Stimulated activated naive CD8-positive, alpha-beta T cell treated with anti-CD3 and anti-CD28 coated beads, Interleukin-15, Interleukin-2, amounts not matched to agents 100 U/mL and 50 U/mL, for 24 hours (primary cell): ENCODE measurements at regions not wholly inside any gene's neighbourhood (a gene's known extent, or its start where the extent isn't known, plus 50 kb on each side); places are given as distances from the start of the nearest gene placed in this dataset.
A peak's percentile ranks its signal among the peaks of the same experiment; 100 is the strongest.

Source experiments
- ATAC-seq: fragments of 150-1000 bp; cut with Tn5 transposase; one replicate; pipeline ENCODE4 v1.10.0; 2021
- DNase-seq: peaks from one replicate; pipeline ENCODE4 v3.0.0; 2021

DNA sequence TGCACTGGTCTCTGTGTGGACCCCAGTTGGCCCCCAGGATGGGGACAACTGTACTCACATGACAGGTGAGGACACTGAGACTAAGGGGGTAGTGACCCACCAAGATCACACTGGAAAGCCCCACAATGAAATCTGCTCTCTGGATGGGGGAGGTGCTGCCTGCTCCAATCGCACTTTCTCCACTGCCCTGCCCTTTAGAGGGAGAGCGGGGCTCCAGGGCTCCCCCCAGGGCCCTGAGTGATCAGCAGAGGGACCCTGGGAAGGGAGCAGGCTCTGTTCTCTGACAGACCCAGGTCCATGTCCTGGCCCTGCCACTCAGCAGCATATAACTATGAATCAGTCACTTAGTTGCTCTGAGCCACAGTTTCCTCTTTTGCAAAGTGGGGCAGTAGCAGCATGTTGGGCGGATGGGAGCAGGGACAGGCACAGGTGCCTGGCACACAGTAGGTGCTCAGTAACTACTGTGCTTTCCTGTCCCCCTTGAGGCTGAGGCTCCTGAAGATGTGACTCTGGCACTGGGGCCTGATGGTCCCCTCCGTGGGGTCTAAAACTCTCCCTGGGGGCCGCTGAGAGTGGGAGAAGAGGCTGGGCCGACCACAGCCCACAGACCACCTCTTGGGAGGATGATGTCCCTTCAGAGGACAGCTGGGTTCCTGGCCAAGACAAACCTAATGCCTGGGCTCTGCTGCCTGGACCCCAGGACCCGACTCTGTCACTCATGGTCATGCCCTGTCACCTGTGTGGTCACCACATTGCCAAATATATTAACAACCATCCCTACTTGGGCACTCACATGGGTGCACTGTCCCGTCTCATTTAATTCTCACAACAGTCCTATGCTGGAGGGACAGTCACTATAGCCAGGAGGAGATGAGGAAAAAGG is 222.7 kb downstream of the PTPRU start:
- ATAC-seq (no peak), DNase-seq (no peak)

DNA sequence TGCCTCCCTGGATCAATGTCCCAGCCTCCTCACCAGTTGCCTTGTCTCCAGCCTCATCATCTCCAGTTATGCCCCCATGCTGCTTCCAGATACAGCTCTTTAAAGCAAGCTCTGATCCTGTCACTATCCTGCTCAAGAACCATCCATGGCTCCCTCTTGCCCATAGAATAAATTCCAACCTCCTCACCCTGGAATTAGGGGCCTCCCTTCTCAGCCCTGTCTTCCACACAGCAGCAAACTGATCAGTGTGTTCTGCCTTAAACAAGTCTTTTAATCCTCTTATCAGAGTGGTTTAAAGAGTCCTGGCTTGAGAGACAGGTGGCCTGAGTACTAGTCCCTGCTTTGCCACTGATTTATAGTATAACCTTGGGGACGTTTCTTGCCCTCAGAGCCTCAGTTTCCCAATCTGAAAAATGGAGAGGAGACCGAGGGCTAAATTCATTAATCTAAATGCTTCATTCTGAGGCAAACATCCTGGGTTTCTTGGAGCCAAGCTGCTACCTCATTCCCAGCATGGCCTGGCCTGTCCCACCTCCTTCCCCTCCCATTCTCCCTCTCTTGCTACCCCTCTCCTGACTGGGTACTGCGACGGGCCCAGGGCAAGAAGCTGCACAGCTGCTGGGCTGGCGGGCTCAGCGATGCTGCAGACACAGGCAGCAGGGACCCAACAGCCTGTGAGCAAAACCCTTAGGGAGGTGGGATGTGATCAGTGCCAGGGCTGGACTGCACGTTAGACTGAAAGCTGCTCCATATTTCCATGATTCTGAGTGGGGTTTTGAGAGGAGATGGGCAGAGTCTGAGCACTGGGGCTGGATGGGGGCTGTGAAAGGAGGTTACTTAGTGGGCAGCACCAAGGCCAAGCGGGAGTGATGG is 221.4 kb downstream of the PTPRU start:
- ATAC-seq: no peak

DNA sequence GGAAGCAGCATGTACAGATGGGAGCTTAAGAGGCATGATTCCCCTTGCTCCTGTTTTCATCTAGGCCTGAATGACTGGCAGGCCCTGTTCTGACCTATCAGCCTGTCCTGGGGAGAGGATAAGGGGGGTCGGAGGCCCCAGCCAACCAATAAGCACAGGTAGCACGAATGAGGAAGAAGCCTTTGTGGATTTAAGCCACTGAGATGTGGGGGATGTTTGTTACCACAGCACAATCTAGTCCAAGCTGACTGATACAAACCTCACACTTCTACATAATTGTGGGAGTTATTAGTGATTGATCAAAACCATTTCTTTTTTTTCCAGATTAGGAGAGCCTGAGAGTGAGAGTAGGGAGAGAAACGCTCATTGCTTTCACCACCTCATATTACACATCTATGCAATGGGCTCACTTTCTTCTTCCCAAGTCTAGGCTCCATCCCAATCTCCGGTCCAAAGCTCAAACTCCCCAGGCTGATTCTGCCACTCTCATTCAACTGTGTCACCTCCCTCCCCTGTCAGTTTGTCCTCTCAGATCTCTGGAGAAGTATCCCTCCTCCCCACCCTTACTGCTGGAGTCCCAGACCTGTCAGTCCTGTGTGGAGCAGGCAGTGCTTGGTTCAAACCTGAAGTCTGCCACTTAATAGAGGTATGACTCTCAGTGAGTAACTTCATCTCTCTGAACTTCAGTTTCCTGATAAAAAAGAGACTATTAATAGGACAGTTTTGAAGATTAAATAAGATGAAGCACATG is 220.5 kb downstream of the PTPRU start:
- DNase-seq: no peak
- no peak for ATAC-seq

More for the DNA sequence above, 221.4 kb downstream of the PTPRU start:
- DNase-seq: no peak

DNA sequence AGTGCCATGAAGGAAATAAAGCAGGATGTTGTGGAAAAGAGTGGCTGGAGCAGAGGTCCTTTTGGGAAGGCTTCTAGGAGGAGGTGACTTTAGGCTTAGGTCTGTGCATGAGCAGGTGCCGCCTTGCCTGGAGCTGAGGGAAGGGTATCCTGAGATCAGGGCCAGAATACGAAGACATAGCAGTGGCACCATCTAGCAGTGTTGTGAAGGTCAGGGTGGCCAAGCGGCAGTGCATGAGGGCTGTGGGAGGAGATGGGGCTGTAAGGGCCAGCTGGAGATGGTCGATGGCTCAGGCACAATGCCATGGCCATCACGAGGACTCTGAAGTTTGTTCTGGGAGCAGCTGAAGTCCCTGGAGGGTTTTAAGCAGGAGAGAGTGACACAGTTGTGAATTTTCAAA is 219.5 kb downstream of the PTPRU start:
- no peak for DNase-seq
- no peak for ATAC-seq

DNA sequence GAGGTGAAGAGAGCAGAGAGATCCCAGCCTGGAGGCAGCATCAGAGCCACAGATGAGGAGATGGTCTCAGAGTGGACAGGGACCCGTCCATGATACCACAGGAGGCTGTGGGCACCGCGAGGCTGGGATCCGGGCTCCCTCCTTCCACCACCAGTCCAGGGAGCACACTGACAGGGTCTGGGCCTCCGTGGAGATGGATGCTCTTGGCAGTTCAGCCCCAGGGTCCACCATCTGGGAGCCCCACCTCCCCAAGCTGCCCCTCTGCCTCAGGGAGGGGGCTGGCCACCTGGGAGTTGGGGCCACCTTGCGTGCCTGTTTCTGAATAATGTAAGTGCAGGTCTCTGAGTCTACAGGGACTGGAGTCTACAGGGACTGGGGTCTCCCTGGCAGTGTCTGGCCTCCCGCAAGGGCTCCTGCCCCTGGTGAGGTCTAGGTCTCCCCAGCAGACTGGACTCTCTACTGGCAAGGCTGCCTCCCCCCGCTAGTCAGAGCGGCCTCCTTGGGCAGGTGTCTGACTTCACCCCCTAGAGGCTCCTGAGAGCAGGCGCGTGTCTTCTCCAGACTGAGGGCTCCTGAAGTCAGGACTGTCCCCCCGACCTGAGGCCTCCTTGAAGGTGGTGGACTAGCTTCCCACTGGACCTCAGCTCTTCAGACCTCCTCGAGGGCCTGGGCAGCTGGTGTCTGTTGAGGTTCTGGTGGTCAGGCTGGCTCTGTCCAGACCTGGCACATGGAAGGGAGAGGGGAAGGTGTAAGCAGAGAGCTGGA is 218.5 kb downstream of the PTPRU start:
- no peak for ATAC-seq
- no peak for DNase-seq

DNA sequence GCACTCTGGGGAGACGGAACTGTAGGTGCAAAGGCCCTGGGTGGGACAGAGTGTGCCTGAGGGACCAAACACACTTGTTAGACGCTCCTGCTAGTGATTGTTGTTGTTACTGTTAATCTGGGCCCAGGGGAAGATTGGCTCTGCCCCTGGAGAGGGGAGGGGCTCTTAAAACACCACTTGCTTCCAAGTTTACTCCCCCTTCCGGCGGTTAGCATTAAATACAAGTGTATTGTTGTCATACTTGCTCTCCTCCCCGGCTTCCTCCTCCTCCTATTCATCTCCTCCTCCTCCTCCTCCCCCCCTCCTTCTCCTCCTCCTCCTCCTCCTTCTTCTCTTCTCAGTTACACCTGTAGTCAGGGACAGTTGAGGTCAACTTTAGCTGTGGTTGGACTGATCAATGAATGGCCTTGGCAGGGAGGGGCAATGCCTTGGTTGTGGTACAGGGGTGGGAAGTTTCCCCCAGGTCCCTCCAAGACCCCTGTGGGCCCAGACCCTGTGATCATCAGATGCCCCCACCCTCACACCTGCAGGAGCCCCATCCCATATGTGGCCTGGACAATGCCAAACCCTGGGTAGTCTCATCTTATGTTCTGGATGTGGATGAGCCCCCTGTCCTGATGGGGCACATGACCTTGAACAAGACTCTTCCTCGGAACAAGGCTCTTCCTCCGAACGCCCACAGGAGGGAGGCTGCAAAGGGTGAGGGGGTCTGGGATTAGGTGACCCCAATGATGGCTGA is 217.3 kb downstream of the PTPRU start:
- DNase-seq (no peak), ATAC-seq (no peak)

DNA sequence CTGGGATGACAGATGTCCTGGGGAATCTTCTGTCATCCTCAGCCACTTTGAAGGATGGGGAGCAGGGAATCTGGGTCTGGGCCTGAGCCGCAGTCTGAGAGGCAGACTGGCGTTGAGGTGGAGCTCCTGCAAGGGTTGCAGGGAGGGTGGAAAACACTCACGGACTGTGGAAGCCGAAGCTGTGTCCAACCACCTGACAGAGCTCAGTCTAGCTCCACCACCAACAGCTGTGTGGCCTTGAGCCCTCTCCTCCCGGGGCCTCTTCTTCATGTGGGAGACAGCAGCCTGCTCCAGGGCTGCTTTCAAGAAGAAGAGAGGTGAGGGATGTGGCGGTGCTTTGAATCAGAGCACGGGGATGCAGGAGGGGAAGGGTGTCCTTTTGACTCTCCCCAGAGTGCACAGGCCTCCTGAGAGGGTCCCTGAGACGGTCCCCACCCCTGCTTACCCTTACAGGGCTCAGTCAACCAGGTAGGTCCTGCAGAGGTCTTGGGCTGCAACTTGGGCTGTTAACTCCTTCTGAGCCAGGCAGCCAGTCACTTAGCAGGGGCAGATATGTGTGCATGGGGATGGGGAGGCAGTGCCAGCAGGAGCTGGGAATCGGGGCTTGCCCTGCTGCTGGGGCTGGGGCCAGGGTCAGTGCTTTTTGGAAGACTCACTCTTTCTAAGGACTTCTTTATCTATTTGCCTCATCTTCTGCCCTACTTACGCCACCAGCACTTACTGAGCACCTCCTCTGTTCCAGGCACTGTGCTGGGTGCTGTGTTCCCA is 216.3 kb downstream of the PTPRU start:
- ATAC-seq (no peak), DNase-seq (no peak)

DNA sequence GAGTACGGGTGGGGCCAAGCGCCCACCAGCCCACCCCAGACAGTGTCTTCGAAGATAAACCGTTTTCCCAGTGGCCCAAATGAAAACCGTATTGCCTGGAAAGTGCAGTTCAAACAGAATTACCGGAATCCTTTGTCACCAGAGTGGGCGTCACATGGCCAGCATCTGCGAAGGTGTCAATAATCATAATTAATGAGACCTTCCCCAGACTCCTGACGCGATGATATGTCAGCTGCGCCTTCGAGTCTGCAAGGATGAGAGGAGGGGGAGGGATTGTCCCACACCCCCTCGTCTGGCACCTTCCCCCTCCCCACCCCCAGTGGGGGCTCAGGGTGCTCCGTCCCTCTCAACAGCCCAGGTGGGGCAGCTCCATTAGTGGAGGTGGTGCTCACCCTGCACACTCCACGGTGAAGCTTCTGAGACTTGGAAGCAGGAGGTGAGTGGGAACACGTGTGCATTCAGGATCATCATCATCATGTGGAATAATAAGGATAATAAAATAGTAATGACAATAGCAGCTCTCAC is 215.1 kb downstream of the PTPRU start:
- ATAC-seq (no peak), DNase-seq (no peak)

DNA sequence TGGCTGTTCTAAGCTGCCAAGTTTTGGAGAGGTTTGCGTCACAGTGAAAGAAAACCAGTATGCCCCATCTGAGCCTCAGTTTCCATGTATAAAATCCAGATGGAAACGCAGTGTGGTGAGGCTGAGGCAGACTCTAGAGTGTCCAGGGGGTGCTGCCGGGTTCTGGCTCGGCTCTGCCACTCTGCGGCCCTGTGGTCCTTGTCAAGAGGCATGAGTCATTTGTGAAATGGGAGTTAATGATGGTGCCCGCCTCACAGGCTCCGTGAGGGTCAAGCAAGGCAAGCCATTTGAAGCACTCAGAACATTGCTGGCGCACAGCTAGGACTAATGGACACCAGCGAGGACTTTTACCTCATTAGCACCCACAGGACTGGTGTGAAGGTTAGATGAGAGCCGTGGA is 214.3 kb downstream of the PTPRU start:
- ATAC-seq (no peak), DNase-seq (no peak)

DNA sequence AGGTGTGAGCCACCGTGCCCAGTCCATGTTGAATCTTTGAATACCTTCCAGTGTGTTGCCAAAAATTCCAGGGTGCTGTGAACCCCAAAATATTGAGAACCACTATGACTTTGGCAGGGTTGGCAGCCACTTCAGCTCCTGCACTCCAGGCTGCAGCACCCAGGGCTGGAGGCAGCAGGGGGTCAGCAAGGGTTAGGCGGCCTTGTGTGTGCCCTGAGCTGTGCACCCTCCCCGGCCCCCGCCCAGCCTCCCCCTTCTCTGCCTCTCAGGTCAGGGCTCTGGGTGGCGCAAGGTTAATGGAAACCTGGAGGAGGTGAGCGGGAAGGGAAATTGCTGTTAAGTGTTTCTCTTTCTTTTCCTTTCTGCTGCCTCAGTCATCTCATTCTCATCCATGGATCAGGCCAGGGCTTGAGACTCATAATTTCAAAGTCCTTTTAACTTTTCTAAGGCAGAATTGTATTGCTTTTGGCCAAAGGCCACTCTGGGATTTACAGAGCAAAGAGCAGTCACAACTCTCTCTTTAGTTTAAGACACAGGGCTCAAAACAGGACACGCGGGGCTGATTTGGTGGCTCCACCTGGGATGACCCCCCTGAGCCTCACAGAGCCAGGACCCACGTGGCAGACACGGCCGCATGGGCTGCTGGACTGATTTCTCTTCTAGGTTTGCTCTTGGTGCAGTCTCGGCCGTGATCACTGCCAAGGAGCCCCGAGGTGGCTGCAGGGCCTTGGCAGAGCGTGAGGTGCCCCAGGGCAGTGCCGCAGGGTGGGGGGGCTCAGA is 212.3 kb downstream of the PTPRU start:
- no peak for ATAC-seq

DNA sequence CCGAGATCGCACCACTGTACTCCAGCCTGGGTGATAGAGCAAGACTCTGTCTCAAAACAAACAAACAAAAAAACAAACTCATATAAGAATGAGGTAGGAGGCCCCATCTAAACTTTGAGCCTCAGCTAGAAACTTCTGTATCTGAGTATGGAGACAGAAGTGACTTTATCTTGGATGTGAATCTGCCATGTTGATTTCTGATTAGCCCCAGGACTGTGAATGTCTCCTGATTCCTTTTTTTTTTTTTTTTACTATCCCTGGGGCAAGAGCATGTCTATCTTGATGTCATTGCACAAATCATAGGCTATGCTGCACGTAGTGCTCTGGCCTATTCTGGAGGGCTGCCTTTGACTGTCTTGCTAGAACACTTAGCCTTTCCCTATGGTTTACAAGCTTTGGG is 211.0 kb downstream of the PTPRU start:
- ATAC-seq: no peak

More for the DNA sequence above, 212.3 kb downstream of the PTPRU start:
- no peak for DNase-seq

DNA sequence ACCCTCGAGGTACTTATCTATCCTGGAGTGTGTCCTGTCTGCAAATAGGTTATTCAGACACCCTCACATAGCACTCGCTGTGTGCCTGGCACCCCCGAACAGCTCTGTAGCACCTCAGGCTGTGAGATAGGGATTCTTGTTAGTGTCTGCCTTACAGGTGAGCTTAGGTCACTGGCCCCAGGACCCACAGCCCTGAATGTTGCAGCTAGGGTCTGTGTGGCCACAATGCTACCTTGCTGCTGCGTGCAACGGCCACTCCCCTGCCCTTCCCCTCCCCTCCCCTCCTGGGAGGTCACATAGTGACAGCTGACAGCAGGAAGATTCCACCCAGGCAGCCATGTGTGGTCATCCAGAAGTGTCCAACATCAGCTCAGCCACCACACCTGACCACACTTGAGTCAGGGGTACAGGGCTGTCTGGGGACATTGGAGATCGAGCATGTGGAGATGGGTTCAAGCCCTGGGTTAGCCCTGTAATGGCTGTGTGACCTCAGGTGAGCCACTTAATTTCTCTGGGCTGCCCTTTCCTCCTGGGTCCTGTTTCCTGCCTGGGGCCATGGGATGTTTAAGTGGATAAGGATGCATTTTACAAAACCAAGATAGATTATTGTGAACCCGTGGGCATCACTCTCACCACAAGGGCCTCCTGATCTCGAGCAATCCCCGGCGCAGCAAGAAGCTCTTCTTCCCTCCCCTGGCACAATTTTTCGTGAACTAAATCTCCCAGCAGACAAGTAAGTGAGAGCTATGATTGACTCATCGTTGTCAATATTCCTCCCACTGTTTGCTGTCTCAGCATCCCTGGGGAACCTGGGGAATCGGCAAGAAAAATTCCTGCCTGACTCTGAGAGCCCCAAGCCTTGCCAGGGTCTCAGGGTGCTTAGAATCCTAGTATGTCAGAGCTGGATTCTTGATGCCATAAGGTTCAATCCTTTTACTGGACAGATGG is 208.7 kb downstream of the PTPRU start:
- DNase-seq (no peak), ATAC-seq (no peak)

More for the DNA sequence above, 211.0 kb downstream of the PTPRU start:
- no peak for DNase-seq

DNA sequence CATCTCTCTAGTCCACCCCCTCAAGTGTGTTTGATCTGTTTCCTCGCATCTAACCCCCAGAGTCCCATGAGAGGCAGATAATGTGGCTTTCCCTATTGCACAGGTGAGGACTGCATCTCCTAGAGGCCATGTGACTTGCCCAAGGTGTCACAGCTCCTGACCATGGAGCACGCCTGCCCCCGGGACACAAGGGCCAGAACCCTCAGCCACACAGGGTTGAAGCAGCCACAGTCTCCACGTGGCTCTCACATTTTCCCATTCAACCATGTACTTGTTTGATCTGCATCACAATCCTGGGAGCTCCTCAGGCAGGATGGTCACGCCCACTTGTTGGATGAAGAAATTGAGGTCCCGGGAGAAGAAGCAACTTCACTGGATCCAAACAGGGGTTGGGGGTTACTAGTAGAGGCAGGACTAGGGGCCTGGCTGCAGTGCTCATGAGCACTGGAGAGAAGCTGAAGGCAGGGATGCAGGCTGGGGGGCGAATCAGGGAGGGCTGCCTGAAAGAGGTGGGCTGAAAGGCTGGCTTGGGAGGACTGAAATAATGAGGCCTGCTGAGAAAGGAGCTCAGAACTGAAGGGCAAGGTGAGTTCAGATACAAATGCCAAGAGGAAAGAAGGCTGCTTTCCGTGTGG is 207.9 kb downstream of the PTPRU start:
- DNase-seq (no peak), ATAC-seq (peak; percentile 15)

DNA sequence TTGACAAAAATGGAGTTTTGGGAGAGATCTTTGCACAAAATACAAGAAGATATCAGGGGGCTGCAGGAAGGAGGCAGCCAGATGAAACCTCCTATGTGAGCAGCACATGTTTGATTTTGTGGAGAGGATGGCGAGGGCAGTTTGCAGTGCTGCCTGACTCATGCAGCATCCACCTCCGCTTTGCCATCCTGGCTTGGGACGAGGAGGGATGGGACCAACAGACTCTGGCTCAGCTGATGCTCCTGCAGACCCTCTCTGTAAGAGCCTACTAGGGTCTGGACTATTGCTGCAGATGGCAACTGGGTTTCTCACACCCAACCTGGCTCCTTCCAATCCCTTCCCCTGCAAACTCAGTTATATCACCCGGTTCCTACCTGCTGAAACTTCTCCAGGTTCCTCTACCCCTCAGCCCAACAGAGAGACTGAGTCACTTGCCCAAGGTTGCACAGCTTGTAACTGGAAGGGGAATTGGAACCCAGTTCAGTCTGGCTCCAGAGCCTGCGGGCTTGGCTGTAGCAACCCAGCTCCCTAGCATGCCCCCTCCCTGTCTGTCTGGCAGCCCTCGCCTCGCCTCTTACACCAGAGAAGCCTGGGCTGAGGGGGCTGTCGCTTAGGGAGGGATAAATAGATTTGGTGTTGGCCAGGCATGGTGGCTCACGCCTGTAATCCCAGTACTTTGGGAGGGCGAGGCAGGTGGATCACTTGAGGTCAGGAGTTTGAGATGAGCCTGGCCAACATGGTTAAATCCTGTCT is 205.8 kb downstream of the PTPRU start:
- no peak for DNase-seq
- no peak for ATAC-seq

DNA sequence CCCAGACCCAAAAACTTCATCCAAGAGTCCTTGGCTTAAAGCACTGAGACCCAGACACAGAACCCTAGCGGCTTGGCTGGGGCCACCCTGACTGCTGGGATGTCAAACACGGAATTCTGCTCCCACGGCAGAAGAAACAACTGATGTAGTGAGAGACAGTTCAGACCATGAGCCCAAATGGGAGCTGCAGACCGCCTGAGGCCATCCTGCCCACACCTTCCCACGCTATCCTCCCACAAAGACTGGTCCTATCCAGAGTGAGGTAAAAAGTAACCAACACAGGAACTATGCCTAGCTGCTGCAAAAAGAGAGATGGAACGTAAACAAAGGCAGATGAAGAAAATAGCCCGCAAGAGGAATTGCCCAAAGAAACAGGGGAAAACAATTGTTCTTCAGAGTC is 203.3 kb downstream of the PTPRU start:
- no peak for DNase-seq

DNA sequence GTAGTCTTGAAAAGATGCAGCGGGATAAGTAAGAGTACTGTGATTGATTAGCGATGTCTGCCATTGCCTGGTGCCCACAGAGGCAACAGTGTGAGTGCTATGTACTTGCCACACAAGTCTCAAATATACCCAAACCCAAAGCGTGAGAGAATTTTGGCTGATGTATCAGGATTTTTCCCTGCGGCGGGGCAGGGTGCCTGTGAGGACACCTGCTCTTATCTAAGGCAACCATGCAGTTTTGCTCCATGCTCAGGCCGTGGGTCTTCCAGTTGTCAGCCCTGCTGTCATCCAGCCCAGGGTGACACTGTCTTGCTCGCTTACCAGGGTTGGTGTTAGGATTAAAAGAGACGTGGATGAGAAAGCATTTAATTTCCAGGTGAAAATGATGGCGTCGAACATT is 202.7 kb downstream of the PTPRU start:
- no peak for ATAC-seq
- DNase-seq: no peak

More for the DNA sequence above, 203.3 kb downstream of the PTPRU start:
- ATAC-seq: no peak

DNA sequence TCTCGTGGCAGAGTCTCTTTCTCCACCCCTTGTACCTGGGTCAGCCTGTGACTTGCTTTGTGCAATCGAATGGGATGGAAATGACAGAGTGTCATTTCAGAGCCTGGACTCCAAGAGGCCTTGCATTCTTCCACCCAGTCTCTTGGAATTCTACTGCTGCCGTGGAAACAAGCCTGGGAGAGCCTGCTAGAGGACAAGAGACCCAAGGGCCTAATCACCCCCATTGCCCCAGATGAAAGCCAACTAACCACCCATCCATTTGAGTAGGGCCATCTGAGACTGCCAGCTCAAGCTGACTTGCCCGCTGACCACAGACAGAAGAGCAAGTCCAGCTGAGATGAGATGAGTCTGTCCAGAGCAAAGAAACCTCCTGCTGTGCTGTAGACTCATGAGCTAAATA is 201.6 kb downstream of the PTPRU start:
- no peak for ATAC-seq
- no peak for DNase-seq
